H9 (cell line): ENCODE measurements at regions not wholly inside any gene's neighbourhood (a gene's known extent, or its start where the extent isn't known, plus 50 kb on each side); places are given as distances from the start of the nearest gene placed in this dataset.

ENCODE experiments used
- DNase-seq: peaks from one replicate; pipeline ENCODE4 v3.0.0-alpha.2; 2017
- H2AFZ ChIP-seq: one replicate; pipeline ENCODE4 v1.6.1; 2013; ENCODE audit warnings: mild to moderate bottlenecking, low read length, control low read depth, moderate library complexity
- H2AK5ac ChIP-seq: 2 replicates; pipeline ENCODE4 v1.6.1; 2013; ENCODE audit warnings: low read length, control low read depth, mixed read lengths; ENCODE audit not compliant: insufficient read length
- H2BK120ac ChIP-seq: one replicate; pipeline ENCODE4 v1.6.1; 2013; ENCODE audit warnings: low read depth, mild to moderate bottlenecking, low read length, control low read depth, inconsistent platforms; ENCODE audit not compliant: poor library complexity, severe bottlenecking
- H2BK12ac ChIP-seq: 2 replicates; pipeline ENCODE4 v1.6.1; 2013; ENCODE audit warnings: low read length, control low read depth, mixed read lengths, low read depth; ENCODE audit not compliant: insufficient read length
- H2BK15ac ChIP-seq: 2 replicates; pipeline ENCODE4 v1.6.1; 2013; ENCODE audit warnings: low read depth, low read length, control low read depth
- H2BK20ac ChIP-seq: one replicate; pipeline ENCODE4 v1.6.1; 2013; ENCODE audit warnings: low read depth, mild to moderate bottlenecking, low read length, control low read depth, inconsistent platforms; ENCODE audit not compliant: poor library complexity, severe bottlenecking
- H2BK5ac ChIP-seq: 2 replicates; pipeline ENCODE4 v1.6.1; 2013; ENCODE audit warnings: low read length, control low read depth, mixed read lengths; ENCODE audit not compliant: insufficient read length
- H3K14ac ChIP-seq: 2 replicates; pipeline ENCODE4 v1.6.1; 2013; ENCODE audit warnings: low read length, control low read depth; ENCODE audit not compliant: insufficient read depth
- H3K18ac ChIP-seq: 2 replicates; pipeline ENCODE4 v1.6.1; 2013; ENCODE audit warnings: low read depth, mild to moderate bottlenecking, mixed read lengths, low read length, control low read depth; ENCODE audit not compliant: insufficient read length
- H3K23ac ChIP-seq: 2 replicates; pipeline ENCODE4 v1.6.1; 2013; ENCODE audit warnings: low read length, control low read depth, mixed read lengths, low read depth; ENCODE audit not compliant: insufficient read length
- H3K23me2 ChIP-seq: 2 replicates; pipeline ENCODE4 v1.6.1; 2013; ENCODE audit warnings: low read depth, mild to moderate bottlenecking, mixed read lengths, low read length, control low read depth; ENCODE audit not compliant: insufficient read length, poor library complexity, severe bottlenecking
- H3K27ac ChIP-seq: 2 replicates; pipeline ENCODE4 v1.5.1; 2013; ENCODE audit warnings: low read length, control low read depth, mixed read lengths, low read depth; ENCODE audit not compliant: insufficient read length
- H3K27me3 ChIP-seq: 2 replicates; pipeline ENCODE4 v1.6.1; 2013; ENCODE audit warnings: low read length, control low read depth, inconsistent platforms; ENCODE audit not compliant: insufficient read depth
- H3K4ac ChIP-seq: 2 replicates; pipeline ENCODE4 v1.6.1; 2013; ENCODE audit warnings: low read depth, mild to moderate bottlenecking, control low read depth, inconsistent platforms, low read length, moderate library complexity
- H3K4me1 ChIP-seq: 2 replicates; pipeline ENCODE4 v1.6.1; 2013; ENCODE audit warnings: low read length, control low read depth, inconsistent platforms; ENCODE audit not compliant: insufficient read depth
- H3K4me2 ChIP-seq: 2 replicates; pipeline ENCODE4 v1.6.1; 2013; ENCODE audit warnings: low read length, control low read depth, mixed read lengths; ENCODE audit not compliant: insufficient read length, insufficient read depth
- H3K56ac ChIP-seq: 2 replicates; pipeline ENCODE4 v1.6.1; 2013; ENCODE audit warnings: low read depth, mild to moderate bottlenecking, mixed read lengths, low read length, control low read depth; ENCODE audit not compliant: insufficient read length
- H3K79me1 ChIP-seq: 2 replicates; pipeline ENCODE4 v1.6.1; 2013; ENCODE audit warnings: low read depth, mild to moderate bottlenecking, moderate library complexity, low read length, control low read depth, inconsistent platforms; ENCODE audit not compliant: insufficient read depth, poor library complexity, severe bottlenecking
- H3K79me2 ChIP-seq: 2 replicates; pipeline ENCODE4 v1.6.1; 2013; ENCODE audit warnings: low read length, control low read depth, inconsistent platforms; ENCODE audit not compliant: insufficient read depth
- H3K9ac ChIP-seq: 2 replicates; pipeline ENCODE4 v1.6.1; 2013; ENCODE audit warnings: low read length, control low read depth, mixed read lengths; ENCODE audit not compliant: insufficient read length; ENCODE audit errors: extremely low read depth
- H3K9me3 ChIP-seq: one replicate; pipeline ENCODE4 v1.6.1; 2013; ENCODE audit warnings: low read depth, low read length, inconsistent platforms; ENCODE audit not compliant: control insufficient read depth
- H3T11ph ChIP-seq: one replicate; pipeline ENCODE4 v1.6.1; 2013; ENCODE audit warnings: mild to moderate bottlenecking, low read length, control low read depth, inconsistent platforms
- H4K20me1 ChIP-seq: one replicate; pipeline ENCODE4 v1.6.1; 2013; ENCODE audit not compliant: control insufficient read depth, insufficient read length, insufficient read depth
- H4K5ac ChIP-seq: 2 replicates; pipeline ENCODE4 v1.6.1; 2013; ENCODE audit warnings: low read depth, mild to moderate bottlenecking, mixed read lengths, low read length, control low read depth; ENCODE audit not compliant: insufficient read length
- H4K8ac ChIP-seq: replicated peaks from 2 replicates; pipeline ENCODE4 v1.6.1; 2013; ENCODE audit warnings: low read length, control low read depth, mixed read lengths, low read depth; ENCODE audit not compliant: insufficient read length
- H4K91ac ChIP-seq: 2 replicates; pipeline ENCODE4 v1.6.1; 2013; ENCODE audit warnings: low read depth, mild to moderate bottlenecking, moderate library complexity, mixed read lengths, low read length, control low read depth; ENCODE audit not compliant: insufficient read length
- H3K27ac Mint-ChIP-seq, 3 experiments: 2 replicates in 2 of 3; 3 replicates in 1 of 3; pipeline ENCODE4 v1.8.0; 2020 to 2021; ENCODE audit warnings: mixed read lengths in 3 of 3, mild to moderate bottlenecking in 1 of 3, moderate library complexity in 1 of 3
- H3K27me3 Mint-ChIP-seq: 2 replicates; pipeline ENCODE4 v1.8.0; 2021; ENCODE audit warnings: low read depth, mild to moderate bottlenecking, moderate library complexity, mixed read lengths
- H3K36me3 Mint-ChIP-seq, 3 experiments: 2 replicates in 2 of 3; 3 replicates in 1 of 3; pipeline ENCODE4 v1.8.0; 2020 to 2021; ENCODE audit warnings: low read depth in 3 of 3, mixed read lengths in 3 of 3; ENCODE audit not compliant: insufficient read depth in 1 of 3
- H3K4me1 Mint-ChIP-seq, 2 experiments: 2 replicates each; pipeline ENCODE4 v1.8.0; 2020; ENCODE audit warnings: mixed read lengths in 2 of 2
- H3K4me3 Mint-ChIP-seq, 2 experiments: 2 replicates in 1 of 2; 3 replicates in 1 of 2; pipeline ENCODE4 v1.8.0; 2020 to 2021; ENCODE audit warnings: mild to moderate bottlenecking in 2 of 2, mixed read lengths in 2 of 2, moderate library complexity in 1 of 2
- H3K9me3 Mint-ChIP-seq, 2 experiments: 2 replicates in 1 of 2; 3 replicates in 1 of 2; pipeline ENCODE4 v1.8.0; 2020; ENCODE audit warnings: mild to moderate bottlenecking in 2 of 2, mixed read lengths in 2 of 2, moderate library complexity in 1 of 2
- CTCF ChIP-seq: fragments of 200-600 bp; sonication (generic); conservative IDR thresholded peaks from 3 replicates; pipeline ENCODE4 v1.8.0; 2021; ENCODE audit warnings: antibody characterized with exemption, mild to moderate bottlenecking
- WGBS: extraction: QIAGEN DNeasy Blood & Tissue Kit; methylation state at CpG from one replicate; pipeline ENCODE4 v1.1.7; 2013; ENCODE audit warnings: missing lambda C conversion rate, low lambda C conversion rate, mixed read lengths; ENCODE audit not compliant: insufficient read length; ENCODE audit errors: extremely low coverage; 5-methylcytosine and 5-hydroxymethylcytosine counted together

GRCh38 chr7:69257592-69257991, 340.7 kb upstream of the AUTS2 start:
- no peak for DNase-seq
- no peak overlapping the region for H4K91ac ChIP-seq
- no peaks in the 10 kb centered on the region for H4K20me1 ChIP-seq
- H3K9ac ChIP-seq: no peak overlapping the region
- Mint-ChIP-seq H3K27ac (no peak overlapping the region), H3K9me3 (peaks cover 0 to 2% of the 10 kb centered on the region in 2 experiments; a peak in 2 of 5 replicates), H3K4me1 (peaks cover 0 to 8% of the 10 kb centered on the region in 2 experiments; a peak in 2 of 4 replicates), H3K27me3 (peaks cover 76% of the 10 kb centered on the region), H3K36me3 (no peaks in the 10 kb centered on the region; a peak in 1 of 7 replicates), H3K4me3 (no peak overlapping the region)
- no peak overlapping the region for H4K8ac ChIP-seq
- H3K27me3 ChIP-seq: no peaks in the 10 kb centered on the region
- no peak overlapping the region for H2BK12ac ChIP-seq
- H2AK5ac ChIP-seq: no peak overlapping the region
- H3K23me2 ChIP-seq: no peaks in the 10 kb centered on the region
- WGBS: 100% methylated on average over 1 of the region's 2 CpGs
- H3K79me2 ChIP-seq: no peaks in the 10 kb centered on the region
- no peaks in the 10 kb centered on the region for H3K79me1 ChIP-seq
- no peak overlapping the region for H2BK120ac ChIP-seq
- no peak overlapping the region for H3K14ac ChIP-seq
- H3K56ac ChIP-seq: no peak overlapping the region
- H2BK20ac ChIP-seq: no peak overlapping the region
- H2BK5ac ChIP-seq: no peak overlapping the region
- TF ChIP-seq CTCF: no peak
- H3K18ac ChIP-seq: no peak overlapping the region
- H3K9me3 ChIP-seq: no peaks in the 10 kb centered on the region
- H2AFZ ChIP-seq: no peak overlapping the region
- no peaks in the 10 kb centered on the region for H3K4me1 ChIP-seq
- H3K4me2 ChIP-seq: no peak overlapping the region
- no peak overlapping the region for H3K27ac ChIP-seq
- H4K5ac ChIP-seq: no peak overlapping the region
- no peak overlapping the region for H3T11ph ChIP-seq
- no peak overlapping the region for H3K4ac ChIP-seq
- no peak overlapping the region for H2BK15ac ChIP-seq
- no peak overlapping the region for H3K23ac ChIP-seq
